ENCODE measurements at regions not wholly inside any gene's neighbourhood (a gene's known extent, or its start where the extent isn't known, plus 50 kb on each side); places are given as distances from the start of the nearest gene placed in this dataset.

- Histone ChIP-seq H3K4me2 (ENCODE audit: control insufficient read depth, insufficient read depth) (no peak overlapping the region), H3K36me3 (ENCODE audit: control insufficient read depth in 2 of 2, insufficient read depth in 2 of 2, low read length in 1 of 2) (no peaks in the 10 kb centered on the region), H3K9me3 (replicated peaks; ENCODE audit: control insufficient read depth, insufficient read depth, low read length) (no peaks in the 10 kb centered on the region), H3K27ac (ENCODE audit: control insufficient read depth, insufficient read depth) (no peak overlapping the region), H2AFZ (ENCODE audit: control insufficient read depth, low read depth, low read length) (no peak overlapping the region), H3K27me3 (replicated peaks in 1 of 2; ENCODE audit: control insufficient read depth in 2 of 2, insufficient read depth in 2 of 2, low read length in 1 of 2) (no peaks in the 10 kb centered on the region), H3K79me2 (ENCODE audit: control insufficient read depth, insufficient read depth, low read length) (no peaks in the 10 kb centered on the region), H4K20me1 (ENCODE audit: control insufficient read depth, insufficient read depth) (no peaks in the 10 kb centered on the region), H3K4me3 (no peak overlapping the region), H3K4me1 (ENCODE audit: control insufficient read depth, insufficient read depth, low read length) (no peaks in the 10 kb centered on the region), H3K9ac (ENCODE audit: control insufficient read depth, insufficient read depth, low read length) (no peak overlapping the region)
- TF ChIP-seq BCLAF1 (IDR thresholded peaks at IDR 0.05) = no peak
- no peak for TF ChIP-seq KLF5 (IDR thresholded peaks at IDR 0.05; ENCODE audit: partially characterized antibody)
- no peak for TF ChIP-seq REST (IDR thresholded peaks at IDR 0.05; ENCODE audit: low read depth, low read length)
- no peak for TF ChIP-seq STAT1 (conservative IDR thresholded peaks at IDR 0.05)
- no peak for TF ChIP-seq GABPA (IDR thresholded peaks at IDR 0.05; ENCODE audit: low read depth)
- no peak for TF ChIP-seq NFYB (IDR thresholded peaks at IDR 0.05; ENCODE audit: insufficient read depth, low read depth, low read length)
- no peak for TF ChIP-seq ETV6 (conservative IDR thresholded peaks at IDR 0.05 in 1 of 2, IDR thresholded peaks at IDR 0.05 in 1 of 2; ENCODE audit: borderline replicate concordance in 1 of 2, low read depth in 1 of 2)
- no peak for TF ChIP-seq RCOR1 (conservative IDR thresholded peaks at IDR 0.05; ENCODE audit: low read depth, low read length)
- TF ChIP-seq WRNIP1 (IDR thresholded peaks at IDR 0.05; ENCODE audit: borderline replicate concordance, low read depth, low read length) = no peak
- TF ChIP-seq MEF2B (IDR thresholded peaks at IDR 0.05; ENCODE audit: partially characterized antibody, poor library complexity, severe bottlenecking) = no peak
- no peak for TF ChIP-seq SMAD1 (IDR thresholded peaks at IDR 0.05; ENCODE audit: low read depth, partially characterized antibody)
- no peak for TF ChIP-seq ATF7 (IDR thresholded peaks at IDR 0.05; ENCODE audit: low read depth)
- TF ChIP-seq BHLHE40 (IDR thresholded peaks at IDR 0.05; ENCODE audit: borderline replicate concordance in 1 of 2, low read depth in 2 of 2, low read length in 1 of 2) = no peak
- intact Hi-C loops (cut with micrococcal nuclease; ENCODE audit: unreplicated experiment) (no loop called here), in situ Hi-C loops (cut with MboI) (no loop called here)
- 77% methylated on average over 3 of the region's 3 CpGs for WGBS (ENCODE audit: insufficient coverage, insufficient replicate concordance, low lambda C conversion rate, missing lambda C conversion rate)
- ChIA-PET SMC1A (ENCODE audit: uncharacterized antibody, unreplicated experiment) (interaction anchor here (1.0 to 3.3 kb wide), 10 partner anchors 10 to 355 kb away, joined by 3 to 13 read pairs (median 3); no protein-coding TSS in a partner anchor), POLR2A (no interaction called here), CTCF (interaction anchor here (0.9 to 1.8 kb wide), 4 partner anchors 10 to 121 kb away, joined by 3 to 4 read pairs (median 4); no protein-coding TSS in a partner anchor), RAD21 (ENCODE audit: unreplicated experiment) (interaction anchor here (0.9 to 1.5 kb wide), 2 partner anchors 15 to 25 kb away, joined by 3 to 4 read pairs; no protein-coding TSS in a partner anchor)
- ATAC-seq = no peak
- DNase-seq (ENCODE audit: low read depth, low spot score) = no peak
- FAIRE-seq = no peak
- no TSS peak for BruUV-seq (replicated peaks)
These were observed 218.4 kb downstream of the PCSK1 start for GRCh38 chr5:96214442-96215197.
